Activated CD4-positive, alpha-beta T cell treated with anti-CD3 and anti-CD28 coated beads for 48 hours (primary cell): ENCODE measurements at regions not wholly inside any gene's neighbourhood (a gene's known extent, or its start where the extent isn't known, plus 50 kb on each side); places are given as distances from the start of the nearest gene placed in this dataset.

ENCODE experiments used
- DNase-seq: peaks from one replicate; pipeline ENCODE4 v3.0.0-alpha.2; 2020

DNA sequence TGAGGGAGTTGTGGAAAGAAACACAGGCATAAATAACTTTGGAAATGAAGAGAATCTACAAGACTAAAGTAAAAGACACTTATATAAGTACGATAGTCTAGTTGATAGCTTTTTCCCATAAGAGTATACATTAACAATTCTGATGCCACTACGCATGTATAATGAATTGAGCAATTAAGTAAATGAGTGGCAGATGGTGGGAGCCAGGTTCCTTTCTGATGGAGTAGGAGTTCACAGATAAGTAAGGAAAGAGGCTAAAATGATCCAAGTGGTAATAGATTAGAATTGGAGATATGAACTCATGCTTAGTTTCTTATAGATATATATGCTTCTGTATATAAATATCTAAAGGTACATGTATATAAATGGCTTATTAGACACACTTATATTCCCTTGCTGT, 368.3 kb downstream of the FAM181B start:
- DNase-seq = no peak

DNA sequence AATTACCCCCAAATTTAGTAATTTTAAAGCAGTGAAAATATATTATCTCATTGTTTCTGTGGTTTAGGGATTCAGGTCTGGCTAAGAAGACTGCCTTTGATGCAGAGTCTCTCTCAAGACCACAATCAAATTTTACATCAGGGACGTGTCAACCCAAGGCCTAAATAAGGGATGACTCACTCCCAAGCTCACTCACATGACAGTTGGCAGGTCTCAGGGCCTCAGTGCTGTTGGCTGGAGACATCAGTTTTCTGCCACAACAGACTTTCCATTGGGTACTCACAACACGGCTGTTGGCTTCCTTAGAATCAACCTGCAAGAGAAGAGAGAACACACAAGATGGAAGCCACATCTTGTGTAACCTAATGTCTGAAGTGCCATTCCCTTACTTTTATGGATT, 377.3 kb downstream of the FAM181B start:
- no peak for DNase-seq

DNA sequence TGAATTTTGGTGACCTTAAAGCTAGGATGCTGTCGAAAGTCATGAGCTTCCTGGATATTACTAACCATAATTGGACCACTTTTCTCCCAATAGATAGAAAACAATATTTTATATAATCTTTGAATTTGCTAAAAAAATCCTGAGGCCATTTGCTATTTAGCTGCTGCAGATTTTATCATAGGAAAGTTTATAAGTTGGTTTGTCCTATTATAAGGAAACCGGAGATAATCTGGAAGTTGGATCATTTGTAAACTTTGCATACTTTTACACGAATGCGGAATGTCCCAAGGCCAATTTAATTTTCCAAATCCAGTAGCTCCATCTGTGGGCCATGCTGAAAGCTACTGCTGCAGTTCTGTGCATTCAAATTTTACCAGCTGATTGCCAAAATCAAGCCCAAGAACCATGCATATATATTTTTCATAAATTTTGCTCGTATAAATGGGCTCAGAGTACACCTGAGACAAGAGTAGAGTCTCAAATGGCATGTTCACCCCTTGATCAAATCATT, 378.3 kb downstream of the FAM181B start:
- no peak for DNase-seq

DNA sequence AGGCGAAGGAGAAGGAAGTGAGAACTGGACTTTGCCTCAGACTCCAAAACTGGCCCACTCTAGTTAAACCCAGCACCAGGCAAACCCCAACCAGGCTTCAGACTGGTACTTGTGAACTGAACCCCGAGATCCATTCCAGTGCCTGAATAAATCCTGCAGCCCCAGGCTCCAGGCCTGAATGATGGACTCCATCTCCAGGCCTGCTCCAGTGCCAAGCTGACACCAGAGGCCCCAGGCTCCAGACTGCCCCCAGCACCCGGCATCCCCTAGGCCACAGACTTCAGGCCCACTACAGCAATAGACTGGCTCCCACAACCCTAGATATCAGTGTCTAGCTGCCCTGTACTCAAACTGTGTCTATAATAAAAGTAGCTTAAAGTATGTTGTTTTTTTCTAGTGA, 406.8 kb downstream of the FAM181B start:
- DNase-seq = no peak

DNA sequence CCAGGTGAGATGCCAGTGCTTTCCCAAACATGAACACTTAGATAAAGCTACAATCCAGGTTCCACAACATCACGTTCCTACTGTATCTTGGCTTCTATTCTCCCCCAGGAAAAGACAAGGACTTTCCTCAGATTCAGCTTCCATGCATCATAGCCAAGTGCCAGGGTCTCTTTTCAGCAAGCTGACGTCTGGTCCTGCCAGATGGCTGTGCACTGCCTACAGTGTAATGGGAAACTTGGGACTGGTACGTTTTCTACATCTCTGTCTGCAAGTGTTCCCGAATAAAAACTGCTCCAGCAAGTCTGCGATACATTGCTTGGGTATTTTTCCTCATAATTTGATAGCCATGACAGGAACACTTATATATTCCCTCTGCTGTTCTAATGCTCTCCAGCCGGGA, 412.5 kb downstream of the FAM181B start:
- DNase-seq = no peak

DNA sequence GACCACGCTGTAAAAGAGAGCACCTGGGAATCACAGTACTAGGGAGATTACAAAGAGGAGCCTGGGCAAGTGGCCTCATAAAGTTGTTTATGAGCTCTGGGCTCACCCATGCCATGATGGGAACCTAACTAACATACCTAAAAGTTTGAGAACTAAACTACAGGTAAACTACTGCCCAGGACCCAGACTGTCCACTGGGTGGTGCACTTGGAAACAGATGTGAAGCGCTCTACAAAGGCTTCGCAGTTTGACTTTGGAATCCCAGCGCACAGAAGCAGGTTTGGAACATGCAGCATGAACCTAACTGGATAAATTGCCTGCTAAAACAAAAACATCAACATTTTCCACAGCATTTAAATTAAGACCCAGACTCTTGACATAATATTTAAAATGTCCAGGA, 418.6 kb downstream of the FAM181B start:
- peak; percentile 15 for DNase-seq

DNA sequence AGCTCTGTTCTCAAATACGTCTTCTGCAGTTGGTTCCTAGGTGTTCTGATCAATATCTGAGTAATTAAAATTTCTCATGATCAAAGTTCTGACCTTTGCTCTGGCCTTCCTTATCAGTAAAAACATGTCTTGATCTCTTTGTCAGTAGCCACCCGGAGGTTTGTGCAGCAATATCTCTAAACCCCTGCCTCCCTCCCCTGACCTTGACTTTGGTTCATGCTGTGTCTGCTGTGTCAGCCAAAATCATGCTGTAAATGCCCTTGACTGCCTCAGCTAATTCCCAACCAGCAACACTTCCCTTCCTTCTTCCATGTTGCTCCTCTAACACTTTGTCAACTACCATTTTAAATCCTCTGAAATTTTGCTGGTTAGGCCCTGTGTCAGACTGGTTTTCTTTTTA, 424.7 kb downstream of the FAM181B start:
- DNase-seq = no peak

DNA sequence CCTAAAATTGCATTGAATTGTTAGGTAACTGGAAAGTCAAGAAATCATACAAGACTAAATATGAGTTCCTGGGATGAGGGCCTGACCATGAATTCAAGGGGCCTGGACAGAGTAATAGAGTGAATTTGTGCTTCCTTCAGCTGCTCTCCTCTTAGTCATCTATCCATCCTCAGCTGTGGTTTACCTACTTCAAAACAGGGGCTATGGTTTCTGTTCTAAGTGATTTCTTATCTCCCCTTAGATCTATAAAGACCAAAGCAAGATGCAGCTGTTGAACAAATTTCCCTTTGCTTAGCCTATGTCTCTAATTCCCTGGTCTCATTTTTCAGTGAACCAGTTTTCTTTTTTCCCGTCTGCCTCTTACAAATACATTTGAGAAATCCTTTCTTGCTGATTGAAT, 428.5 kb downstream of the FAM181B start:
- DNase-seq = no peak

DNA sequence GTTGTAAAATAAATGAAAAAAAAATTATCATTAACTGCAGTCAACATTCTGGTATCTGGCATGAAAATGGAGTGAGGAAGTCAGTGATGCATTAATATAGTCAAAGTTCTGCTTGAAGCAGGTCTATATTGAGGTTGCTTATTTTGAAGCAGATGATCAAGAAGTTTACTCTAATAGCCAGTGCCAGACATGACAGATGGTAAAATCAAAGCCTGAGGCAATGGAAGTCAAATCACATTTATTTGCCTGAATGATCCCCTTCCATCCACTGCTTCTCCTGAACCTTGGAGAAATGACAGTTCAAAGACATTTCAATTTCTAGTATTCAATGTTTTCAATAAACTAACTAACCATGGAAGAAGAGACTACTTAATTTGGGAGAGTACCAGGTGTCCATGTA, 430.0 kb downstream of the FAM181B start:
- DNase-seq = no peak

DNA sequence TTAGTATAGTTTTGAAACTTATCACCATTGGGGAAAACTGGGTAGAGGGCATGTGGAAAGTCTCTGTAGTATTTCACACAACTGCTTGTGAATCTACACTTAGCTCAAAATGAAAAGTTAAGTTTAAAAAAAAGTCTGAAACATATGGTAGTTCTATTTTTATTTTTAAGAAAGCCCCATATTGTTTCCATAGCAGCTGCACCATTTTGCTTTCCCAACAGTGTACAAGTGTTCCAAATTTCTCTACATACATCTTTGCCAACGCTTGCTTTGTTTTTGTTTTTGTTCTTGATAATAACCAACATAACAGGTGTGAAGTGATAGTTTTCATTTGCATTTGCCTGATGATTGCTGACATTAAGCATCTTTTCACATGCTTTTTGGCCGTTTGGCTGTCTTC, 445.2 kb downstream of the FAM181B start:
- DNase-seq = no peak

DNA sequence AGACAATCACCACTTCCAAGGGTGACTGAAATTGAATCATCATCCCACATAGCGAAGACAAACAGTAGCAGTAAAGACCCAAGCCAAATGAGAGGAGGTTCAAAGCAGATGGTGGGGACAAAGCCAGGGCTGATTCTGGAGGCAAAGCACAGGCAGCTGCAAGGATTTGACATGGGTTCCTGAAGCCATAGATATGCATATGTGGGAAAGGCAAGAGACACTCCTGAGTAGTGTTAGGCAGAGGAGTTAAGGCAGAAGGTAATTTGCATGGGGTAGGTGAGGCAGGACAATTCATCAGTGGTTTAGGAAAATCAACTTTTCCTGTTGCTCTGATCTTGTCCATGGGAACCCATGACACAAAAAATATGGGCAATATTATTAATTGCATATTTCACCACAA, 462.8 kb downstream of the FAM181B start:
- no peak for DNase-seq

DNA sequence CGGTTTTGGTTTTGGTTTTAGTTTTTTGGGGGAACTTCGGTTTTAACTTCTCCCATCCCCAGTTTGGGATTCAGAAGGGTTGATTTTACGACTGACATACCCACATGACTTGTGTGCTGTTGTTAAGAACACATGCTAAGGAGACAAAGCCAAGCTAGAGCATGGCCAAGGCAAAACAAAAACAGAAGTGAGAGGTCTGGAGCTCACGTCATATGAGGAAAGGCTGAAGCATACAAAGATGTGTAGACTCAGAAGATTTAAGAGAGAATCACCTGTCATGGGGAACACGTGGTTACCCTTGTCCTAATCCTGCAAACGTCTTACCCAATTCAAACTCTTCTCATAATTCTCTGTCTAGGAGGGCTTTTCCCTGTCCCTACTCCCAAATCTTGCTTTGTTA, 465.0 kb downstream of the FAM181B start:
- no peak for DNase-seq

DNA sequence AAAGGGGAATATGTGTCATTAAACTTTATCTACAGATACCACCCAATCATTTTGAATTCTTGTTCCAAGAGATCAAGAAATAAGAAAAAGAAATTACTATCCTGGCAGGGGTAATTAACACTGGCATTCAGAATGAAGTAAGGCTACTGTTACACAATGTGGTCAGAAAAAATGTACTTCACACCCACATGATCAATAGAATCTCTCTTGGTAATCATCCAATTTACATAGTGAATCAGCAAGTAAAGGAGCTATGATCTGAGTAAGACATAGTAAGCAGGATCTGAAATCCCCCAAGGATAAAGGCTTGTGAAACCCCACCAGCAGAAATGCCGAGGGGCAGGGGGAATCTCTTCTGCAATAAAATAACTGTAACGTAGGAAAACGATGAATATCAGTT, 466.5 kb downstream of the FAM181B start:
- DNase-seq = no peak

DNA sequence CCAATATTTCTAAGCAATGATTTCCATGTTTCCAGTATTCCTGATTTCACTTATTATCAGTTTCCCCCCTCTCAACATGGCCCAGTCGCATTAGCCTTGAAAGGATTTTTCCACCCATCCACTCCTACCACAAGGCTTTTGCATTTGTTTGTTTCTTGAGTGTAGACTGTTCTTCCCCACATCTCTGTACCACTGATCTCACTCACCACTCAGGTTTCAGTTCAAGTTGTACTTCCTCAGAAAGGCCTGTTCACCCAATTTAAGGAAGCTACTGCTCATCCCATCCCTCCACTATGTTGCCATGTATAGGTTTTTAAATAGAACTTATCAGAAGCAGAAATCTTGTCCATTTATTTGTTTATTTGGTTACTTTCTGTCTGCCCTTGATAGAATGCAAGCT, 472.3 kb downstream of the FAM181B start:
- DNase-seq = no peak

DNA sequence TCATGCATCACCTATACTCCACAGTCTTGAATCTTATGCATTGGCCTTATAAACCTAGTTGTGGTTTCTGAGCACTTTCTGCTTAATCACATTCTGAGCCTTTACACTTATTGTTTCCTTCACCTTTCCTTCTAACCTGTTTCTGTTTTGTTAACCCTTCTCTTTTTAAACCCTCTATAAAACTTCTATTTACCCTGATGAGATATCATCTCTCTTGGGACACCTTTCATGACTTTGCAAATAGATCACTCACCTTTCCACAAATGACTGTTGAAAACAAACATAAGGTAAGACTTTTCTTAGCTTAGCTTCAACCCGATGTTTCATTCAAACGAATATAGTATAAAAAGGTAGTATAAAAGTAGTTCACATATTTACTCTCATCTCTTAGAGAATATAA, 483.6 kb downstream of the FAM181B start:
- DNase-seq = no peak

DNA sequence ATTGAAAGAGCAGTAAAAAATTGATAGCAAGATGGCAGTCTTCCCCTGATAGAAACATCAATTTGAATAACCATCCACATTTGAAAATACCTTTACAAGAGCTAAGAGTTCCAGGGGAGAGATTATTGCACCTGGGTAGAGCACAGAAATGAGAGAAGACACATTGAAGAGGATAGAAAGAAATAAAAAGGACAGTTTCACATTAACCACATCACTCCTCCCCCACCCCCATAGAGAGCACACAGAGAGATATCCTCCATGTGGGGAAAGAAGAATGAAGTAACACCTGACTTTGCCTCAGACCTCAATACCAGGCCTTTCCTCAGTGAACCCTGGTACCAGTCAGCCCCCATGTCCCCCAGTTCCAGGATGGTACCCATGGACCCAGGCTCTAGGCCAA, 486.7 kb downstream of the FAM181B start:
- no peak for DNase-seq

DNA sequence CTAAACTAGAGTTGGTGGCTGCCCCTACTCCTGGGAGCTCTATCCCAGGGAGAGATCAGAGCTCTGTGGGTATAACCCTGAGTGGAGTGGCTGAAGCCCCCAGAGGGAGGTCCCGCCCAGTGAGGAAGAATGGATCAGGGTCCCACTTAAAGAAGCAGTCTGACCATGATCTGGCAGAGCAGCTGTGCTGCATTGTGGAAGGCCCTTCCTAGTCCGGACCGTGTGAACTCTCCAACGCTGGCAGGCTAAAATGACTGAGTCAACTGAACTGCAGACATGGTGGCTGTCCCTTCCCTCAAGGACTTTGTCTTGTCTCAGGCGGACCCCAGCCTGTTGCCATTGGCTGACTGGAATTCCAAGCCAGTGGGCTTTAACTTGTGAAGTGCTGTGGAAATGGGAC, 494.2 kb downstream of the FAM181B start:
- no peak for DNase-seq

DNA sequence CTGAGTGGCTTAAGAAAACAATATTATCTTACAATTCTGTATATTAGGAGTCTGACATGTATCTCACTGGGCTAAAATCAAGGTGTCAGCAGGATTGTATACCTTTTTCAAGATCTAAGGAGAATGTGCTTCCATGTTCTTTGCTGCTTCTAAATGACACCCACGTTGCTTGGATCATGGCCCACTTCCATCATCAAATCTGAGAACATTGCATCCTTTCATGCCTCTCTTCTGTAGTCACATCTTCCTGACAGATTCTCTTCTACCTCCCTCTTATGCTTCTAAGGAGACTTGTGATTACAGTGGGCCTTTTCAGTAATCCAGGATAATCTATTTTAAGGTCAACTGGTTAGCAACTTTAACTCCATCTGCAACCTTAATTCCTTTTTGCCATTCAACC, 499.4 kb downstream of the FAM181B start:
- DNase-seq = no peak

DNA sequence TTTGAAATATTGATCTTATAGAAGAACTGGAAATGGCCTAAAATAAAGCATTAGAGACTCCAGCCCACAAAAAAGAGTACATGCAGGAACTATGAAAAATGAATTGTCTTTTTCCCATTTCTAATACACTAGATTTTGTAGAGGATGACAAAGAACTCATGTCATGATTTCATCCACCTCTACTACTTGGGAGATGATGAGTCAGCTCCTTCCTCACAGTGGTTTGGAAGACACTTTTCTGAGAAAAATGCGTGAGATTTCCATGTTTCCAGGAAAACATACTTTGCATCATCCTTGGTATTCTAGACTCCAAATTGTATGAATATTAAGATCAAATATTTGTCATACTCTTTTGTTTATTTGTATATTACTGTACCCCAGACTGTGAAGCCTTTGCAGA, 500.5 kb downstream of the FAM181B start:
- DNase-seq = no peak

DNA sequence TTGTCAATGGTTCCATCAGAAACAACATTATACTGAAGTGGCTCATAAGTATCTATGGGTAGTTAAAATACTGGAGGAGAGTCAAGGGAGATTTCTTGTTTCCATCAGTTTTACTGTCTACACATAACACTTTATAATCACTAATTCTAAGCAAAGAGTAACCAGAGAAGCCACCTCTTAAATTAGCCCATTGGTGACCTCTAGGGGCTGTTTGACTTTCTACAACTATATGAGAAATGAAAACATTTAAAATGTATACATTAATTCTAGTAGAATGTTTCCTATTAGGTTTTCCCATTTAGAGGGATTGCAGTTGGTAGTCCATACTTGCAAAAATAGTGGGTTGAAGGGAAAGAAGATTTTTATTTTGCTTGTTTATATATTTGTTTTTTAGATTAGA, 504.3 kb downstream of the FAM181B start:
- DNase-seq = no peak

DNA sequence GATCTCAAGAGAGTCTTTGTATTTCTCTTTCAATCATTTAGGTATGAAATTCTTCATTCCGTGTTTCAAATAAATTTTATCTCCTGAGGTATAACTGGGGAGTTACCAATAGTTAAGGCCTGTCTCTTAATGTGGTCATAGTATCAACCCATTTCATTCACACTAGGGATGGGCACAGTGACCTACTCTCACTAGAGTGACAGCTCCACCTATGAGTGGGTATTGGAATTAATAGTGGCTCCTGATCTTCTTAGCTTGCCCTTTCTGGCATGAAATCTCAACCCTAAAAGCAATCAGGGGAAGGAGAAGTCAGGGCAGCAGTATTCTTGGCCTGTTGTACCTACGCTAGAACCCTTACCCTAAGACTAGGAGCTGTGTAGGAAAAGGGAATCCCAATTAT, 507.7 kb downstream of the FAM181B start:
- DNase-seq = no peak

DNA sequence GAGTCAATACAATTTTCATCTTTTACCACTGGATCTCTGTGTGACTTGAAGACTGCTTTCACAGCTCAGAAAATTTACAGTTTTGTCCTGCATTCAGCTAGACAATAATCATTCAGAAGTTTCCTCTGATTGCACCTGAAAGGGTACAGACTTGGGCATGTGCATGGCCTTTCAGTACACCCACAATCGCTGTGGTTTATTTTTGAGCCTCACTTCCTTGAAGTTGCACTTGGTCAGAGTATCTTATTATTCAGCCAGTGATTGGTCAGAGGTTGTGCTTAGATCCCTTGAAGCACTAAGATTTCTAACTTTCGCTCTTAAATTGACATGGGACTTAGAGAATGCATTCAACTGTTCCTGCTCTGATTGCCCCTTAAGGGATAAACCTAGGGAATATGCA, 508.2 kb downstream of the FAM181B start:
- no peak for DNase-seq

DNA sequence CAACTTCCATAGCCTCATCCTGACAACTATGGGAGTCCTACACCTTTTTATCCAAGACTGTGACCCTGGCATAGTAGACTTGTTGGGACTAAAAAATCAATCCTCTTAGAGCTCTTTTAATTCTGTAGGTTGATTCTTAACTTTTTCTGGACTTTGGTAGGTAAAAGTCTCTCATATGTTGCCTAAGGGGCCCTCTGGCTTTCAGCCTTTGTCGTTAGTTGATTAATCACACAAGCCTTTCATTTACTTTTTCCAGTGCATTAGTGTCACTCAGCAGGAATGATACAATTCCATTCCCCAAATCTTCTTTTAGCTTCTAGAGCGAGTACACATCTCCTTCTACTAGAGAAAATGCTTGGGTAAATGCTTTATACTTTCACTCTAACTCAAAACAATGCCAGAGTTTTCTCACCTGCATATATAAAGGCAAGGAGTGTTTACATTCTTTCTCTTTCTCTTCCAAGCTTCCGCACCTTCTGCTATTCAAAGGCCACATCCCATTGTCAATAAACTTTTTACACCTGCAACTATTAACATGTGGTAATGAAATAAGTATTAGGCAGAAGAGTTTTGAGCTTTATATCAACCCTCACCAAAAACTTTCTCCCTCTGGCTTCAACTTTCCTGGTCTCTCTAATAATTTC, 516.6 kb downstream of the FAM181B start:
- no peak for DNase-seq

DNA sequence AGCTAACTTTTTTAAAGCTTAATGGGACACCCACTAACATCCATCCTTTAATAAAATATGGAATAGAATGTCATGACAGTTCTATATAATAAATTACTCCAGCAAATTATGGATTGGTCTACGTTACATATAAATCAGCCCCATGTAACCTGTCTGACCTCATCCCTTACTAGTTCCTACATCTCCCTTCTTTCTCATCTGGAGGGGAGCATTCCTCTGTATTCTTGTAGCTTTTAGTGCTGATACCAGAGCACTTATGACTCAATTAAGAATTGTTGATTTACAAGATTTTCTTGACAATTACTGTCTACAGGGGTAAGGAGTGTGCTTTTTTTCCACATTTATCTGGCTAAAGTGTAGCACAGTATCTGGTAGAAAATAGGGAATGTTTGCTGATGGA, 523.7 kb downstream of the FAM181B start:
- no peak for DNase-seq

DNA sequence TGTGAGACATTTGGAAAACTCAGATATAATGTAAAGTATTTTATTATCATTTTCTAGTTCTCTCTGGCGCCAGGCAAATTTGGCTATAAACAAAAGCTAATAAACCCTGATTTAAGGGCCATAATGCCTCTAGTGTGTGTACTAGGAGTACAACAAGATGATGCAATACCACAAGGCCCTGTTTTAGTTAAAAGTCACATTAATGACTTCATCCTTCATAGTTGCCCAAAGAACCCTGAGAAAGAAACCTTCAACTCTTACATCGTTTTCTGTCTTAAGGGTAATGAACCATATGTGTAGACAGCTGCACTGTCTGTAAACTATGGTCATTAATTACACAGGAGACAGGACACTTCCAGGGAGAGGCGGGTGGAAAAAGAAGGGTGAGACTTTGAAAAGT, 538.4 kb downstream of the FAM181B start:
- no peak for DNase-seq

DNA sequence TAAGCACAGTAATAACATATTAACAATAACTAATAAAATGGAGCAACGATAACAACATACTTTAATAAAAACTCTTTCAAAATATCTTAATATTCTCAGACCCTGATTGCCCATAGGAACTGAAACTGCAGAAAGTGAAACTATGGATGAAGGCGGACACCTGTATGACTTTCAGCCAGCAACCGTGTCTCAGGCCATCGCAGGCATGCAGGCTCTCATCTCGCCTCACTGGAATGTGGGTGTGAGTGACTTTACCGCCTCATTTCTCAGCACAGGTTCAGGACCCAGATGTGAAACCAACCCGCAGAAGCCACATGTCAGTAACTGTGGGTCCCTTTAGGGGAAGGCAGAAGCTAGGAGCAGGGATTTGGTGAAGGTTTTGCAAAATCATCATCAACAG, 539.1 kb downstream of the FAM181B start:
- no peak for DNase-seq
